Upper lobe of left lung (tissue), 6 donors: ENCODE measurements at regions not wholly inside any gene's neighbourhood (a gene's known extent, or its start where the extent isn't known, plus 50 kb on each side); places are given as distances from the start of the nearest gene placed in this dataset.

Experiments used
- ATAC-seq, 2 donors: fragments of 200-7000 bp; cut with Tn5 transposase; one replicate each; pipeline ENCODE4 v1.9.1; 2022; ENCODE audit warnings: mild to moderate bottlenecking in 2 of 2, moderate library complexity in 2 of 2; ENCODE audit not compliant: low FRiP score in 2 of 2
- DNase-seq, 2 donors: peaks; one replicate each; pipeline ENCODE4 v3.0.0-alpha.2; 2019 to 2020
- H3K27ac ChIP-seq, 4 donors: fragments of 200-600 bp; sonication (generic); one replicate each; pipeline ENCODE4 v1.5.1; 2016 to 2019
- H3K27me3 ChIP-seq, 4 donors: fragments of 200-600 bp; sonication (generic); one replicate each; pipeline ENCODE4 v1.5.1; 2017 to 2019
- H3K36me3 ChIP-seq, 4 donors: fragments of 200-600 bp; sonication (generic); one replicate each; pipeline ENCODE4 v1.5.1; 2016 to 2019
- H3K4me1 ChIP-seq, 4 donors: fragments of 200-600 bp; sonication (generic); one replicate each; pipeline ENCODE4 v1.5.1; 2018 to 2019
- H3K4me3 ChIP-seq, 4 donors: fragments of 200-600 bp; sonication (generic); one replicate each; pipeline ENCODE4 v1.5.1; 2017 to 2019; ENCODE audit warnings: mild to moderate bottlenecking in 2 of 4, moderate library complexity in 1 of 4
- H3K9me3 ChIP-seq, 4 donors: fragments of 200-600 bp; sonication (generic); one replicate each; pipeline ENCODE4 v1.5.1; 2018 to 2019
- CTCF ChIP-seq, 6 experiments: fragments of 450-650 bp in 4 of 6; fragments of 200-600 bp in 2 of 6; sonication (generic) in 2 of 6; IDR thresholded peaks; one replicate each; pipeline ENCODE4 v1.5.1; 2016 to 2019; ENCODE audit warnings: antibody characterized with exemption in 6 of 6
- EP300 ChIP-seq, 4 donors: sonication (generic); formaldehyde crosslinking; IDR thresholded peaks; one replicate each; pipeline ENCODE4 v1.5.1; 2017; ENCODE audit warnings: antibody characterized with exemption in 4 of 4, control low read depth in 2 of 4
- POLR2A ChIP-seq, 4 donors: fragments of 450-650 bp; IDR thresholded peaks; one replicate each; pipeline ENCODE4 v1.5.1; 2016 to 2017; ENCODE audit warnings: antibody characterized with exemption in 4 of 4, mild to moderate bottlenecking in 2 of 4
- POLR2AphosphoS5 ChIP-seq, 2 donors: sonication (generic); formaldehyde crosslinking; IDR thresholded peaks; one replicate each; pipeline ENCODE4 v1.5.1; 2017; ENCODE audit warnings: antibody characterized with exemption in 2 of 2
- WGBS, 2 donors: methylation state at CpG; one replicate each; pipeline ENCODE4 v1.1.5; 2017 to 2018; 5-methylcytosine and 5-hydroxymethylcytosine counted together
- donor health status: DM: no; HTN: no; CAD: no; lungs with moderate emphysema.
- donor health status: DM: no; HTN: yes; CAD: no; lungs with severe emphysema.

- DNase-seq (no peak), ATAC-seq (no peak)
- H3K27ac ChIP-seq = no peak overlapping the region
- H3K27me3 ChIP-seq = no peaks in the 10 kb centered on the region
- 58 to 68% methylated on average over 2 of the region's 2 CpGs for WGBS, 2 donors
- no peaks in the 10 kb centered on the region for H3K4me1 ChIP-seq
- H3K9me3 ChIP-seq = no peaks in the 10 kb centered on the region
- H3K36me3 ChIP-seq = no peaks in the 10 kb centered on the region
- TF ChIP-seq CTCF (IDR thresholded peaks at IDR 0.05) (no peak), POLR2A (IDR thresholded peaks at IDR 0.05) (no peak), EP300 (IDR thresholded peaks at IDR 0.05) (no peak), POLR2AphosphoS5 (IDR thresholded peaks at IDR 0.05) (no peak)
- no peak overlapping the region for H3K4me3 ChIP-seq
Observed at GRCh38 chr3:55285156-55285555, 201.9 kb downstream of the WNT5A start.

- Histone ChIP-seq H3K4me3 (no peak overlapping the region), H3K4me1 (no peaks in the 10 kb centered on the region), H3K27me3 (no peaks in the 10 kb centered on the region), H3K27ac (no peak overlapping the region), H3K36me3 (no peaks in the 10 kb centered on the region), H3K9me3 (no peaks in the 10 kb centered on the region)
- TF ChIP-seq POLR2AphosphoS5 (IDR thresholded peaks at IDR 0.05) (no peak), CTCF (IDR thresholded peaks at IDR 0.05) (no peak), EP300 (IDR thresholded peaks at IDR 0.05) (no peak), POLR2A (IDR thresholded peaks at IDR 0.05) (no peak)
- ATAC-seq (no peak), DNase-seq (no peak)
- WGBS, 2 donors = 75 to 82% methylated on average over 2 of the region's 2 CpGs
Observed at GRCh38 chr3:55283441-55283925, 203.6 kb downstream of the WNT5A start.

- no peak overlapping the region for H3K27ac ChIP-seq
- no peak for ATAC-seq
Observed at GRCh38 chr3:55282994-55283393, 204.1 kb downstream of the WNT5A start.

GRCh38 chr3:55272031-55272645, 215.0 kb downstream of the WNT5A start:
- WGBS, 2 donors = 46 to 60% methylated on average over 2 of the region's 2 CpGs
- H3K4me3 ChIP-seq = no peak overlapping the region
- TF ChIP-seq POLR2AphosphoS5 (IDR thresholded peaks at IDR 0.05) (no peak), CTCF (IDR thresholded peaks at IDR 0.05) (no peak), EP300 (IDR thresholded peaks at IDR 0.05) (no peak), POLR2A (IDR thresholded peaks at IDR 0.05) (no peak)
- H3K27me3 ChIP-seq = no peaks in the 10 kb centered on the region
- peaks cover 0 to 3% (median 0%) of the 10 kb centered on the region in 4 donors for H3K4me1 ChIP-seq
- H3K27ac ChIP-seq = no peak overlapping the region
- no peaks in the 10 kb centered on the region for H3K36me3 ChIP-seq
- no peak for DNase-seq
- ATAC-seq = no peak
- H3K9me3 ChIP-seq = no peaks in the 10 kb centered on the region

More at GRCh38 chr3:55282994-55283393, 204.1 kb downstream of the WNT5A start:
- 80 to 91% methylated on average over 4 of the region's 4 CpGs for WGBS, 2 donors
- DNase-seq = no peak
- Histone ChIP-seq H3K36me3 (no peaks in the 10 kb centered on the region), H3K4me3 (no peak overlapping the region), H3K9me3 (no peaks in the 10 kb centered on the region), H3K4me1 (no peaks in the 10 kb centered on the region), H3K27me3 (no peaks in the 10 kb centered on the region)
- TF ChIP-seq POLR2AphosphoS5 (IDR thresholded peaks at IDR 0.05) (no peak), POLR2A (IDR thresholded peaks at IDR 0.05) (no peak), EP300 (IDR thresholded peaks at IDR 0.05) (no peak), CTCF (IDR thresholded peaks at IDR 0.05) (no peak)

- no peak for ATAC-seq
- Histone ChIP-seq H3K4me1 (peaks cover 0 to 3% (median 0%) of the 10 kb centered on the region in 4 donors), H3K4me3 (no peak overlapping the region), H3K27me3 (no peaks in the 10 kb centered on the region), H3K27ac (no peak overlapping the region), H3K36me3 (no peaks in the 10 kb centered on the region), H3K9me3 (no peaks in the 10 kb centered on the region)
- DNase-seq = no peak
- 49 to 50% methylated on average over 4 of the region's 4 CpGs for WGBS, 2 donors
- TF ChIP-seq CTCF (IDR thresholded peaks at IDR 0.05) (no peak), POLR2A (IDR thresholded peaks at IDR 0.05) (no peak), EP300 (IDR thresholded peaks at IDR 0.05) (no peak), POLR2AphosphoS5 (IDR thresholded peaks at IDR 0.05) (no peak)
Observed at GRCh38 chr3:55271549-55271948, 215.6 kb downstream of the WNT5A start.
